HepG2 (cell line): ENCODE measurements at regions not wholly inside any gene's neighbourhood (a gene's known extent, or its start where the extent isn't known, plus 50 kb on each side); places are given as distances from the start of the nearest gene placed in this dataset.

Experiments
- KDM1A ChIP-seq: IDR thresholded peaks from 2 replicates; pipeline ENCODE4 v1.6.1; 2016; ENCODE audit warnings: missing compliant biosample characterization
- SNAPC5 ChIP-seq: sonication (generic); formaldehyde crosslinking; IDR thresholded peaks from 2 replicates; pipeline ENCODE4 v1.8.1; 2023; ENCODE audit warnings: mild to moderate bottlenecking, missing genetic modification reagents, borderline replicate concordance
- TBP ChIP-seq: sonication (generic); formaldehyde crosslinking; IDR thresholded peaks from 2 replicates; pipeline ENCODE4 v1.5.0; 2020; ENCODE audit warnings: missing genetic modification reagents
- ZNF33B ChIP-seq: sonication (generic); formaldehyde crosslinking; IDR thresholded peaks from 2 replicates; pipeline ENCODE4 v1.5.1; 2020; ENCODE audit warnings: mild to moderate bottlenecking, missing genetic modification reagents
- ZNF792 ChIP-seq: IDR thresholded peaks from 2 replicates; pipeline ENCODE4 v1.6.1; 2016
- TF ChIP-seq, protein P1 (sequence below): sonication (generic); formaldehyde crosslinking; IDR thresholded peaks from 2 replicates; pipeline ENCODE4 v1.4.0; 2020; ENCODE audit warnings: missing genetic modification reagents; ENCODE audit errors: not compliant biosample characterization
- TF ChIP-seq, protein P2 (sequence below): sonication (generic); formaldehyde crosslinking; IDR thresholded peaks from 2 replicates; pipeline ENCODE4 v1.5.0; 2020; ENCODE audit warnings: mild to moderate bottlenecking, missing genetic modification reagents, moderate library complexity
- TF ChIP-seq, protein P3 (sequence below): sonication (generic); formaldehyde crosslinking; IDR thresholded peaks from 2 replicates; pipeline ENCODE4 v1.4.0; 2020; ENCODE audit warnings: mild to moderate bottlenecking, low read depth, missing genetic modification reagents

- TF ChIP-seq SNAPC5 (CRISPR knock-in tag): no peak
- TF ChIP-seq, protein P1, sequence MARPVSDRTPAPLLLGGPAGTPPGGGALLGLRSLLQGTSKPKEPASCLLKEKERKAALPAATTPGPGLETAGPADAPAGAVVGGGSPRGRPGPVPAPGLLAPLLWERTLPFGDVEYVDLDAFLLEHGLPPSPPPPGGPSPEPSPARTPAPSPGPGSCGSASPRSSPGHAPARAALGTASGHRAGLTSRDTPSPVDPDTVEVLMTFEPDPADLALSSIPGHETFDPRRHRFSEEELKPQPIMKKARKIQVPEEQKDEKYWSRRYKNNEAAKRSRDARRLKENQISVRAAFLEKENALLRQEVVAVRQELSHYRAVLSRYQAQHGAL (CRISPR knock-in tag): no peak
- TF ChIP-seq, protein P2, sequence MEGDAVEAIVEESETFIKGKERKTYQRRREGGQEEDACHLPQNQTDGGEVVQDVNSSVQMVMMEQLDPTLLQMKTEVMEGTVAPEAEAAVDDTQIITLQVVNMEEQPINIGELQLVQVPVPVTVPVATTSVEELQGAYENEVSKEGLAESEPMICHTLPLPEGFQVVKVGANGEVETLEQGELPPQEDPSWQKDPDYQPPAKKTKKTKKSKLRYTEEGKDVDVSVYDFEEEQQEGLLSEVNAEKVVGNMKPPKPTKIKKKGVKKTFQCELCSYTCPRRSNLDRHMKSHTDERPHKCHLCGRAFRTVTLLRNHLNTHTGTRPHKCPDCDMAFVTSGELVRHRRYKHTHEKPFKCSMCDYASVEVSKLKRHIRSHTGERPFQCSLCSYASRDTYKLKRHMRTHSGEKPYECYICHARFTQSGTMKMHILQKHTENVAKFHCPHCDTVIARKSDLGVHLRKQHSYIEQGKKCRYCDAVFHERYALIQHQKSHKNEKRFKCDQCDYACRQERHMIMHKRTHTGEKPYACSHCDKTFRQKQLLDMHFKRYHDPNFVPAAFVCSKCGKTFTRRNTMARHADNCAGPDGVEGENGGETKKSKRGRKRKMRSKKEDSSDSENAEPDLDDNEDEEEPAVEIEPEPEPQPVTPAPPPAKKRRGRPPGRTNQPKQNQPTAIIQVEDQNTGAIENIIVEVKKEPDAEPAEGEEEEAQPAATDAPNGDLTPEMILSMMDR (CRISPR knock-in tag): no peak
- no peak for TF ChIP-seq KDM1A (CRISPR knock-in tag)
- TF ChIP-seq ZNF33B (CRISPR knock-in tag): no peak
- TF ChIP-seq TBP (CRISPR knock-in tag): no peak
- TF ChIP-seq, protein P3, sequence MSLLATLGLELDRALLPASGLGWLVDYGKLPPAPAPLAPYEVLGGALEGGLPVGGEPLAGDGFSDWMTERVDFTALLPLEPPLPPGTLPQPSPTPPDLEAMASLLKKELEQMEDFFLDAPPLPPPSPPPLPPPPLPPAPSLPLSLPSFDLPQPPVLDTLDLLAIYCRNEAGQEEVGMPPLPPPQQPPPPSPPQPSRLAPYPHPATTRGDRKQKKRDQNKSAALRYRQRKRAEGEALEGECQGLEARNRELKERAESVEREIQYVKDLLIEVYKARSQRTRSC (CRISPR knock-in tag): no peak
- TF ChIP-seq ZNF792 (CRISPR knock-in tag): peak; percentile 45; the same call in 1 of the 2 replicates
Measured at GRCh38 chr1:87226341-87226760, 102.3 kb upstream of the LMO4 start.
